Mesendoderm (in vitro differentiated cells): ENCODE measurements at regions not wholly inside any gene's neighbourhood (a gene's known extent, or its start where the extent isn't known, plus 50 kb on each side); places are given as distances from the start of the nearest gene placed in this dataset.

ENCODE experiments used
- DNase-seq: peaks from one replicate; pipeline ENCODE4 v3.0.0; 2013
- H2AK5ac ChIP-seq: 2 replicates; pipeline ENCODE4 v1.6.1; 2013; ENCODE audit warnings: low read length, inconsistent platforms
- H2BK120ac ChIP-seq: 2 replicates; pipeline ENCODE4 v1.6.1; 2013; ENCODE audit warnings: low read depth, mild to moderate bottlenecking, low read length, moderate library complexity, mixed read lengths
- H2BK15ac ChIP-seq: replicated peaks from 2 replicates; pipeline ENCODE4 v1.6.1; 2013; ENCODE audit warnings: low read depth, mild to moderate bottlenecking, moderate library complexity
- H2BK5ac ChIP-seq: 2 replicates; pipeline ENCODE4 v1.6.1; 2013; ENCODE audit warnings: low read length, inconsistent platforms
- H3K18ac ChIP-seq: 2 replicates; pipeline ENCODE4 v1.6.1; 2013; ENCODE audit warnings: mild to moderate bottlenecking, low read length, mixed read lengths
- H3K23ac ChIP-seq: one replicate; pipeline ENCODE4 v1.6.1; 2013; ENCODE audit warnings: low read length
- H3K27ac ChIP-seq: 2 replicates; pipeline ENCODE4 v1.5.1; 2013; ENCODE audit warnings: low read depth, mild to moderate bottlenecking, inconsistent platforms, low read length, moderate library complexity
- H3K27me3 ChIP-seq: 2 replicates; pipeline ENCODE4 v1.6.1; 2013; ENCODE audit warnings: low read length, control low read depth, mild to moderate bottlenecking, inconsistent platforms; ENCODE audit not compliant: insufficient read depth, poor library complexity
- H3K36me3 ChIP-seq: 2 replicates; pipeline ENCODE4 v1.6.1; 2013; ENCODE audit warnings: low read length, inconsistent platforms; ENCODE audit not compliant: control insufficient read depth, insufficient read depth
- H3K4ac ChIP-seq: one replicate; pipeline ENCODE4 v1.6.1; 2013; ENCODE audit warnings: low read depth, mild to moderate bottlenecking, low read length, moderate library complexity
- H3K4me1 ChIP-seq: 2 replicates; pipeline ENCODE4 v1.6.1; 2013; ENCODE audit warnings: low read depth, low read length, inconsistent platforms; ENCODE audit not compliant: control insufficient read depth
- H3K4me2 ChIP-seq: 2 replicates; pipeline ENCODE4 v1.6.1; 2013; ENCODE audit warnings: low read length
- H3K4me3 ChIP-seq: 2 replicates; pipeline ENCODE4 v1.5.1; 2013; ENCODE audit warnings: mild to moderate bottlenecking, low read length
- H3K56ac ChIP-seq: one replicate; pipeline ENCODE4 v1.6.1; 2013; ENCODE audit warnings: low read length
- H3K79me1 ChIP-seq: 2 replicates; pipeline ENCODE4 v1.6.1; 2013; ENCODE audit warnings: low read length, inconsistent platforms
- H3K79me2 ChIP-seq: 2 replicates; pipeline ENCODE4 v1.6.1; 2013; ENCODE audit warnings: mild to moderate bottlenecking, low read length; ENCODE audit not compliant: control insufficient read depth, insufficient read depth
- H3K9ac ChIP-seq: 2 replicates; pipeline ENCODE4 v1.6.1; 2013; ENCODE audit warnings: low read length, inconsistent platforms
- H4K5ac ChIP-seq: one replicate; pipeline ENCODE4 v1.6.1; 2013; ENCODE audit warnings: low read length
- H4K8ac ChIP-seq: one replicate; pipeline ENCODE4 v1.6.1; 2013; ENCODE audit warnings: low read depth, mild to moderate bottlenecking, control low read depth, low read length, moderate library complexity
- WGBS: extraction: QIAGEN DNeasy Blood & Tissue Kit; methylation state at CpG from one replicate; pipeline ENCODE4 v1.1.7; 2013; ENCODE audit warnings: low lambda C conversion rate, missing lambda C conversion rate; ENCODE audit not compliant: insufficient coverage; ENCODE audit errors: extremely low coverage; 5-methylcytosine and 5-hydroxymethylcytosine counted together

- Histone ChIP-seq H3K36me3 (no peaks in the 10 kb centered on the region), H3K27ac (no peak overlapping the region), H3K79me2 (no peaks in the 10 kb centered on the region), H3K27me3 (no peaks in the 10 kb centered on the region), H4K8ac (no peak overlapping the region), H3K9ac (no peak overlapping the region), H2BK5ac (no peak overlapping the region), H2BK120ac (no peak overlapping the region), H3K4me3 (no peak overlapping the region), H3K23ac (no peak overlapping the region), H2AK5ac (no peak overlapping the region), H3K4ac (no peak overlapping the region), H2BK15ac (no peak overlapping the region), H3K79me1 (no peaks in the 10 kb centered on the region), H4K5ac (no peak overlapping the region), H3K4me2 (no peak overlapping the region), H3K4me1 (no peaks in the 10 kb centered on the region), H3K56ac (no peak overlapping the region), H3K18ac (no peak overlapping the region)
- DNase-seq, result no peak
- no CpG with 5 or more reads among the region's 2 CpGs for WGBS
Measured at GRCh38 chr5:120738568-120738967, 274.5 kb downstream of the PRR16 start.

- Histone ChIP-seq H2AK5ac (no peak overlapping the region), H3K79me1 (no peaks in the 10 kb centered on the region), H3K56ac (no peak overlapping the region), H2BK5ac (no peak overlapping the region), H3K79me2 (no peaks in the 10 kb centered on the region), H3K4me3 (no peak overlapping the region), H3K4me1 (no peaks in the 10 kb centered on the region), H3K4me2 (no peak overlapping the region), H3K27me3 (no peaks in the 10 kb centered on the region), H3K9ac (no peak overlapping the region), H3K23ac (no peak overlapping the region), H2BK15ac (no peak overlapping the region), H3K27ac (no peak overlapping the region), H3K18ac (no peak overlapping the region), H4K8ac (no peak overlapping the region), H3K36me3 (no peaks in the 10 kb centered on the region), H2BK120ac (no peak overlapping the region), H3K4ac (no peak overlapping the region), H4K5ac (no peak overlapping the region)
- no peak for DNase-seq
Measured at GRCh38 chr5:120740989-120741388, 276.9 kb downstream of the PRR16 start.

- no CpG with 5 or more reads among the region's 2 CpGs for WGBS
- Histone ChIP-seq H3K79me2 (no peaks in the 10 kb centered on the region), H3K36me3 (no peaks in the 10 kb centered on the region), H3K27ac (no peak overlapping the region), H3K18ac (no peak overlapping the region), H2AK5ac (no peak overlapping the region), H3K4me1 (no peaks in the 10 kb centered on the region), H3K4me3 (no peak overlapping the region), H2BK5ac (no peak overlapping the region), H2BK120ac (no peak overlapping the region), H4K5ac (no peak overlapping the region), H3K23ac (no peak overlapping the region), H3K4ac (no peak overlapping the region), H3K56ac (no peak overlapping the region), H3K79me1 (no peaks in the 10 kb centered on the region), H3K27me3 (no peaks in the 10 kb centered on the region), H2BK15ac (no peak overlapping the region), H3K4me2 (no peak overlapping the region), H3K9ac (no peak overlapping the region), H4K8ac (no peak overlapping the region)
- DNase-seq, result no peak
Measured at GRCh38 chr5:120748474-120748873, 284.4 kb downstream of the PRR16 start.

- no peak overlapping the region for H3K4me3 ChIP-seq
- H3K9ac ChIP-seq, result no peak overlapping the region
- WGBS, result no CpG with 5 or more reads among the region's 3 CpGs
- H3K4ac ChIP-seq, result no peak overlapping the region
- no peaks in the 10 kb centered on the region for H3K27me3 ChIP-seq
- no peak overlapping the region for H4K8ac ChIP-seq
- H3K79me2 ChIP-seq, result no peaks in the 10 kb centered on the region
- H2BK120ac ChIP-seq, result no peak overlapping the region
- H2AK5ac ChIP-seq, result no peak overlapping the region
- no peak for DNase-seq
- H4K5ac ChIP-seq, result no peak overlapping the region
- H3K56ac ChIP-seq, result no peak overlapping the region
- no peak overlapping the region for H2BK15ac ChIP-seq
- no peak overlapping the region for H3K23ac ChIP-seq
- H3K36me3 ChIP-seq, result no peaks in the 10 kb centered on the region
- no peak overlapping the region for H2BK5ac ChIP-seq
- no peak overlapping the region for H3K27ac ChIP-seq
- H3K4me1 ChIP-seq, result no peaks in the 10 kb centered on the region
- no peaks in the 10 kb centered on the region for H3K79me1 ChIP-seq
- no peak overlapping the region for H3K4me2 ChIP-seq
- H3K18ac ChIP-seq, result no peak overlapping the region
Measured at GRCh38 chr5:120749737-120750136, 285.6 kb downstream of the PRR16 start.

GRCh38 chr5:120759587-120759986 is 295.5 kb downstream of the PRR16 start:
- Histone ChIP-seq H3K4me2 (no peak overlapping the region), H4K5ac (no peak overlapping the region), H3K4me3 (no peak overlapping the region), H3K79me1 (no peaks in the 10 kb centered on the region), H3K56ac (no peak overlapping the region), H2BK5ac (no peak overlapping the region), H2BK15ac (no peak overlapping the region), H4K8ac (no peak overlapping the region), H3K79me2 (no peaks in the 10 kb centered on the region), H3K27ac (no peak overlapping the region), H3K4me1 (no peaks in the 10 kb centered on the region), H3K9ac (no peak overlapping the region), H3K4ac (no peak overlapping the region), H3K36me3 (no peaks in the 10 kb centered on the region), H3K27me3 (no peaks in the 10 kb centered on the region), H2BK120ac (no peak overlapping the region), H2AK5ac (no peak overlapping the region), H3K18ac (no peak overlapping the region), H3K23ac (no peak overlapping the region)
- no peak for DNase-seq

- no peaks in the 10 kb centered on the region for H3K79me1 ChIP-seq
- DNase-seq, result no peak
- no peak overlapping the region for H3K4ac ChIP-seq
- no peaks in the 10 kb centered on the region for H3K79me2 ChIP-seq
- H3K18ac ChIP-seq, result no peak overlapping the region
- H3K23ac ChIP-seq, result no peak overlapping the region
- H2AK5ac ChIP-seq, result no peak overlapping the region
- H3K9ac ChIP-seq, result no peak overlapping the region
- H3K36me3 ChIP-seq, result no peaks in the 10 kb centered on the region
- no peak overlapping the region for H4K5ac ChIP-seq
- no CpG with 5 or more reads among the region's 1 CpG for WGBS
- H3K4me2 ChIP-seq, result no peak overlapping the region
- no peaks in the 10 kb centered on the region for H3K4me1 ChIP-seq
- no peak overlapping the region for H2BK120ac ChIP-seq
- no peak overlapping the region for H3K27ac ChIP-seq
- H2BK15ac ChIP-seq, result no peak overlapping the region
- H3K27me3 ChIP-seq, result no peaks in the 10 kb centered on the region
- H3K4me3 ChIP-seq, result no peak overlapping the region
- no peak overlapping the region for H2BK5ac ChIP-seq
- no peak overlapping the region for H3K56ac ChIP-seq
- no peak overlapping the region for H4K8ac ChIP-seq
Measured at GRCh38 chr5:120761986-120762385, 297.9 kb downstream of the PRR16 start.
